ENCODE measurements at regions not wholly inside any gene's neighbourhood (a gene's known extent, or its start where the extent isn't known, plus 50 kb on each side); places are given as distances from the start of the nearest gene placed in this dataset.

GRCh38 chr9:13443346-13444244 lies 164.1 kb upstream of the MPDZ start:
- TF ChIP-seq POLR2AphosphoS5 (IDR thresholded peaks at IDR 0.05; ENCODE audit: borderline replicate concordance, low read depth, low read length) (no peak), EZH2 (IDR thresholded peaks at IDR 0.05) (no peak)

Data from SK-N-MC (cell line).